NCI-H748 treated with DMSO at 0.1 percent for 48 hours (cell line): ENCODE measurements at regions not wholly inside any gene's neighbourhood (a gene's known extent, or its start where the extent isn't known, plus 50 kb on each side); places are given as distances from the start of the nearest gene placed in this dataset.
A peak's percentile ranks its signal among the peaks of the same experiment; 100 is the strongest.
"Not testable (repeated sequence)": the region's sequence is repeated elsewhere in the genome, so short reads cannot be mapped to it uniquely, and the experiment has no call there.

ENCODE experiments used
- DNase-seq: peaks from one replicate; lab custom pipeline; 2025; lab: John Stamatoyannopoulos, UW

DNA sequence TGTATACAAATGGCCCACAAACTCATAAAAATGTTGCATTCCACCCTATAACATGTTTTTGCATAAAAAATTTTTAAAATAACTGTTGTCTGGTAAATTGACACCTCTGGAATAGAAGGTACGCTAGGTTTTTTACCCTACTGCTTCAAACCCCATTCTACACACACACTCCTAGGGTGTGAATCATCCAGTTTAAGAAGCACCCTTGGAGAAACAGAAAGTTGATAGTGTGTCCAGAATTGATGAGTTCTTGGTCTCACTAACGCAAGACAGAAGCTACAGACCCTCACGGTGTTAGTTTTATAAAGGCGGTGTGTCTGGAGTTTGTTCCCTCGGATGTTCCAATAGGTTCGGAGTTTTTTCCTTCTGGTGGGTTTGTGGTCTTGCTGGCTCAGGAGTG lies 158.5 kb downstream of the KLRB1 start:
- DNase-seq, result no peak

DNA sequence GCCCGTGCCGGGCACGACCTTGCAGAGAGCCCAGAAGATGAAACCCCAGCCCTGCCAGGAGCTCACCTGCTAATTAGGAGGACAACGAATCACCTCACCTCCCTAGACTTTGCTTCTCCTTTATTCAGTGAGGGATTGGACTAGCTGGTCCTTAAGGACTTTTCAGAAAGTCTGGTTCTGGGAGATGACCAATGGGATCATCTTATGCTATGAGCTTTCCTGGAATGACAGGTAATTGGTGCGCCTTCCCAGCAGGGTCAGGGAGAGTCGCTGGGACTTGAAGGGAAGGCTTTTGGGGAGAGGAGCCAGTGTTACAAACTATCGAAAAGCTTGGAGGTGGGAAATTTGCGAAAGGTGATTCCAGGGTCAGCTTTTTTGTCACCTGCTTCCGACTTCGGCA lies 159.1 kb downstream of the KLRB1 start:
- DNase-seq, result not testable (repeated sequence)

DNA sequence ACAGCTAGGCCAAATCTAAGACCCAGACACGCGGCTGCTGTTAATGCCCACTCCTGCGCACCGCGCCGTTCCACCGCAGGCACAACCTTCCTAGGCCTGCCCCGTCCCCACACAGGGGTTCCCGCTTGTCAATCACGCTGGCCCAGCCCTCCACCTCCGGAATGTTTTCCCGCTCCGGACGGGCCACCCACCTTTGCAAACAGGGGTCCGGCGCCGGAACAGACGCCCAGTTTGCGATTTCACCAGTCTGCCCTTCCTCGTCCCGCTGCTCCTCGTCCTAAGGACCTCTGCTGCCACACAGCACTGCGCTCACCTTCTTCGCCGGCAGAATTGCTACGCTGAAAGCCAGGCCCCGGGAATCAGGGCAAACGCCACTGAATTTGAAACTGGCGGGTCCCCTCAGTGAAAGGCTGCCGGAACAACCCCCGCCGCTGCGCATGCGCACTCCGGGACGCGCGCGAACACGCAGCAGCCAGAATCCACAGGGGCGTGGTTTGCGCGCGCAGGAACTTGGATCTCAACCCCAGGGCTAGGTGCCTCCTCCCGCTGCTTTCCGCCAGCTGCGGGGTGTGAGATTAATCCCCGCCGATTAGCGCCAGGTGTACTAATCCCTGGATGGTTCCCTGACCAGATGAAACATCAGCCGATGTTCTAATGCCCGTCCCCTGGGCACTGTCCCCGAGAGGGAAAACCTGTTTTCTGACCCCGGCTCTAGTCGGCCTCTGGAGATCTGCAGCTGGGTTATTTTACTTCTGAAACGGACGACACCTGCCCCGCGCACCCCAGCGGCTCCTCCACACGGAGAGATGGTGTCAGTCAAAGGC lies 159.7 kb downstream of the KLRB1 start:
- DNase-seq, result peak; percentile 52

DNA sequence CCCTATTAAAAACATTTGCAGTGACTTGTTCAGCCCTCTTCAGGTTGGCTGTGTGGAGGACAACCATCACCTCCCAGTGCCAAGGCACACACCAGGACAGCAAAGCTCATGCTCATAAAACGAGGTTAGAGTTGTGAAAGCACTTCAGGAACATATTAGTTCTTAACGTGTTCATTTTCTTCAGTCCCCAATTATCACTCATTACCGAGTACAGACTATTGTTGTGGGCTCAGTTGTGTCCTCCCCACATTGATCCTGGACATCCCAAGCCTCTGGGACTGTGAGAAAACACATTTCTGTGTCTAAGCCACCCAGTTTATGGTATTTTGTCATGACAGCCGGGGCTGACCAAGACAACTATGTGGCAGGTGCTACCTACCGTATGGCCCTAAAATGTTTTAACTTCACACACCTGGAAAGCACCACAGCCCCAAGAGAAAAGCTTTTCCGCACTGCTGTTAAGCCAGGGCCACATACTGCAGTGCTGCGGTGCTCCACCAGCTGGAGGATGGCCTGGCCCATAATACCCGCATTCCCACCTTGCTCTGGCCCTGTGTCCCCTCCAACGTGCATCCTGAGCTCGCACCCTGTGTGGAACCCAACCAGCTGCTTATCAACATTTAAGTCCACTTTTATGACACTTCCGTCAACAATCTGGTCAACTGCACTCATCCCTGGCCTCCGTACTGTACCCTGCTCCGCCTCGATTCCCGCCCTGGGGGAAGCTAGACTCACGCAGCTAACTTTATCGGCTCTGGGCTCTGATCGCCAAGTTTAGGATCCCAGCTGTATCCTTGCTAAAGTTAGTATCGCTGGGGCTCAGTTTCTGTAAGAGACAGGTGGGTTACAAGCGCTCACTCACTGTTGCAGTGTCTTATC lies 160.6 kb downstream of the KLRB1 start:
- not testable (repeated sequence) for DNase-seq

DNA sequence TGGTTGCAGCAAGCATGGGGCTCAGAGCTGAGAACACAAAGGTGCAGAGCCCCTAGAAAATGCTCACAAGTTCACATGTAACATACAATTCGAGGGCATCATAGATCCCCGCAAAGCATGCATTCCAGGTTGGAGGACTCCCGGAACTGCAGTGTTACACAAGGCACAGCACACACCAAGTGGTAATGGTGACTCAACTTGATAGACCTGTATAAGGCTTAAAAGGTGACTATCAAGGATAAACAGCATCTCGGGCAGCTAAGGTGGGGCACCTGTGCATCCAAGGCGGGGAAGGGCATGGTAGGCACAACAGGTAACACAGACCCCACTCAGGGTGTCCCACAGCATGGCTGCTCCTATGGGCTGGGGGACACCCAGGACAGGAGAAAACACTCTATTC lies 167.3 kb downstream of the KLRB1 start:
- not testable (repeated sequence) for DNase-seq

DNA sequence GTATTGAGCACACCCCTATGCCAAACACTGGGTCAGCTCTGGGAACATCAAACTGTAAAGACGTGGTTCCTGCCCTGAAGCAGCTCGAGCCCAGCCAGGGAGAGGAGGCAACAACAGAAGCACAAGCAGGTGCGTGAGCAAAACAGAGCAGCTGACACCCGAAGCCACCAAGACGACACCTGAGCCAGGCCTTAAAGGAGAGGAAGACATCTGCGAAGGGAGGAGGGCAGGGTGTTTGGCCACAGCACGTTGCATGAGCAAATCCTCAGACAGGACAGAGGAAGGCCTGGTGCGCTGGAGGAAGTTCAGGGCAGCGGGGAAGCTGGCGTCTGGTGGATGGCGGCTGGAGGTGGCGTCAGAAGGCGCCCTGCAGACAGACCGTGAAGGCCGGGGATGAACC lies 172.0 kb downstream of the KLRB1 start:
- not testable (repeated sequence) for DNase-seq

DNA sequence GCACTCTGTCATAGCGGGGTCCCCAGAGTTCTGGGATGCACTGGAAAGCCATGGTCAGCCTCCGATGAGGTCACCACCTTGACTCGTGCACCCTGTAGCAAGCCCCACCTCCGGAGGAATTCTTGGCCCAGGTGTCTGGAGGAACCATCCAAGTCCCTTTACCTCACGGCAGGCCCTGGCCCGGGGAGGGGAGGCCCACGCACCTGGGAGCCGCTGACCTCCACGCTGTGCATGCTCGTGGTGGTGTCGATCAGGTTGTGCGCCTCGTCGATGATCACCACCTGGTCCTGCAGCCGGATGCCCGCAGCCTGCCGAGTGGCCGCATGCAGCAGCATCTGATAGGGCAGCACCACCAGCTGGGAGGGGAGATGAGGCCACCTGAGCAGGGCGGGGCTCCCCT lies 177.3 kb downstream of the KLRB1 start:
- not testable (repeated sequence) for DNase-seq

DNA sequence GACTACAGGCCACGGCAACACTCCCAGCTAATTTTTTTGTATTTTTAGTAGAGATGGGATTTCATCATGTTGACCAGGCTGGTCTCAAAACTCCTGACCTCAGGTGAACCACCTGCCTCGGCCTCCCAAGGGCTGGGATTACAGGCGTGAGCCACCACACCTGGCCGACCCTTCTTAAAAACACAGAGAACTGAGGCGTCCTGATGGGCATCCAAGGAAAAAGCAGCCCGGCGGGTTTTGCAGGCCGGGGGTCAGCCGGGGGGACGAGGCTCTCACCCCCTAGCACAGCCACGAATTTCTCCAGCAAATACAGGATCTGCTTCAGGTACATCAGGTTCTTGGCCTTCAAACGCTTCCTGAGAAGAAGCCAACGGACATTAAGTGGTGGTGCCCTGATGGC lies 178.9 kb downstream of the KLRB1 start:
- not testable (repeated sequence) for DNase-seq

DNA sequence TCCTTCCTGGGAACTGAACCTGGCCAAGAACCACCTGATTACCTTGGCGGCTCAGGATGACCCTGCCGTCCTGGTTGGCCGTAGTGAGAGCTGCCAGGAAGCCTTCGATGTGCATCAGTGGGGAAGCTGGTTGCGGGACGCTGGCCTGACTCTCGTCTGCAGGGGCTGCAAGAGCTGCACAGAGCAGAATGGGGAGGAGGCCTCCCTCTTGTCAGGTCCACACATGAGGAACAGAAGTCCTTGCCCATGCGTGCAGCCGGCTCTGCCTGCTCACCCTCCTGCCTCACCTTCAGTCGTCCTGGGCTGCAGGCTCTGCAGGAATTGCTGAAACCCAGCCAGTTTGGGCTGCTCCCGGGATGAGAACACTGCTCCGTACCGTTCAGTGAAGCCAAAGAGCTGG lies 182.3 kb downstream of the KLRB1 start:
- not testable (repeated sequence) for DNase-seq

DNA sequence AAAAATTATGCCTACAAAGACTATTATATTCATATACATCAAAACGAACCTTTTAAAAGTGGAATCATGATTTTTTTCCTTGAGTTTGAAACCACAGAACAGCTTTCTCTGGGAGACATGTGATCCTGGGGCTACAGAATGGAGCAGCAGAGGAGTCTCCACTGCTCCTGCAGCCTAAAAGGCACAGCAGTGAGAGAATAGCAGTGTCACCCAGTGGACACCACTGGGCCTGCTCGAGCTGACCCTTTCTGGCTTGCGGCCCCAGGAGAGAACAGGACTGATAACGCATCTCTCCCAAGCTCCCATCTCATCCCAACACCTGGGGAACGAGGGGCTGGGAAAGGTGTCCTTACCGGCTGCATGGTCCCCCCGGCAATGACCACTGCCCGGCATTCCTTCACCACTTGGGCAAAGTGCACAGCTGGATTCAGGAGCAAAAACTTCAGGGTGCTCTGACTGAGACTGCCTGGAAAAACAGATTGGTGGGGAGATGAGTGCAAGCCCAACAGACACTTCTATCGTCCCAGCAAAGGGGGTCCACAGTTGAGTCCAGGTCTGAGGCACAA lies 183.5 kb downstream of the KLRB1 start:
- not testable (repeated sequence) for DNase-seq

DNA sequence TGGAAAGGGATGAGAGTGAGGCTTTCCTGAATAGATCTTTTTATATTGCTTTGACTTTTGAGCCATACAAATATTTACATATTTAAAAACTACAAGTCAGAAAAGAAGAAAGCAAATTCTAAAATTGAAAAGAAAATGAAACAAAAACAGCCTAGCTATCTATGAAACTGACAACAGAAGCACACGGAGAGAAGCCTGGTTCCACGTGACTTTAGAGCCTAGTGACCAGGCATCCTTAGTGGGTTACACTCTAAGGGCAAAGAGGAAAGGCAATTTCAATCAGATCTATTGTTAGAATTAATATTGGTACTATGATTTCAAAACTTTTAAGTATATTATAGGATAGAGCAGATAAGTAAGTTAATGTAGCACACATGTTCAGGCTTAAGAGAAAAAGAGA lies 185.0 kb downstream of the KLRB1 start:
- not testable (repeated sequence) for DNase-seq

DNA sequence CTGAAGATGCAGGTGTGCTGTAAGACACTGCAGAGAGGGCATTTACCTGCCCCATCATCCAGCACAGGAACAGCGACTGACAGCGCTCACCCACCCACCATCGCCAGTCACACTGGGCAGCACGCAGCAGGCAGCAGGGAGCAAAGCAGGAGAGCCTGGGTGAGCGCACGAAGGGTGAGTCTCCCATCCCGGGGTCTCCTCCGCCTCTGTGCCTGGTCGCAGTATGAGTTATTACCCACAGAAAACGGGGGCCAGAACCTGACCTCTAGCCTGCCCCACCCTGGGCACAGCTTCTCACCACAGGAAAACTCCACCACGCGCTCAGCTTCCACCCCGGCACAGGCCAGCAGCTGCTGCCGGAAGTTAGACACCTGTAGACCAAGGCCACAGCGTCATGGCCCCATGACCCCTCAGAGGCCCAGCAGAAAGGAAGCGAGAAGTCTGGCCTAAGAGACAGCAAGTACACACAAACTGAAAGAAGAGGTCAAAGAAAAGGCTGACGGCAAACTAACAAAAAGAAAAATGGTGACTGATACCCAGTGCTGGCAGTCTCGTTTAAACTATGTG lies 186.1 kb downstream of the KLRB1 start:
- not testable (repeated sequence) for DNase-seq

DNA sequence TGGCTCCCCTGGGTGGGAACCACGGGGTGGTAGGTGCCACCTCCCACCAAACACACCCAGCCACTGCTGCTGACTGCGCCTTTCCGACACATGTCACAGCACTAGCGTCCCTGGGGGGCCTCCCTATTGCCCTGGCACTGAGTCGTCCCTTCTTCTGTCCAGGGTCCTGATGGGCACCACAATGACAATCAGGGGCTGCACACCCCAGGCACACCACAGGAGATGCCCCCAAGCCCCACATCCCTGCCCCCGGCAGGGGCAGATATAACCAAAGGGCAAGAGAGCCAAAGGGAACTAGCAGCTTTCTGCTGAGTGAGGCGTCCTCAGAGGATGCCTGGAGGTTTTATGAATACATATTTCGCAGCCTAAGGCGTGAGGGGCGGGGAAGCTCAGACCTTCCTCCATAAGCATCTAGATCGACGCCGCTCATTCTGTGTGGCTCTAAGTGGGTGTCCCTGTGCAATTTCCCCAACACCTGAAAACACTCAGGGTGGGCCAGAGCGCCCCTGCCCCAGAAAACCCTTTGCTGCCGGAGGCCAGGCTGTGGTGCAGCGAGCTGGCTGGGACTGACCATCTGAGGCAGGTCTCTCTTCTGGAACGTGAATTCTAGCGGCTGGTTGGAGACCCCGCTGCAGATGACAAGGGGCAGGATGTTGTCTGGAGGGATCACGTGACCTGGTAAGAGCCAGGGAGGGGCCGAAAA lies 186.7 kb downstream of the KLRB1 start:
- DNase-seq, result not testable (repeated sequence)

DNA sequence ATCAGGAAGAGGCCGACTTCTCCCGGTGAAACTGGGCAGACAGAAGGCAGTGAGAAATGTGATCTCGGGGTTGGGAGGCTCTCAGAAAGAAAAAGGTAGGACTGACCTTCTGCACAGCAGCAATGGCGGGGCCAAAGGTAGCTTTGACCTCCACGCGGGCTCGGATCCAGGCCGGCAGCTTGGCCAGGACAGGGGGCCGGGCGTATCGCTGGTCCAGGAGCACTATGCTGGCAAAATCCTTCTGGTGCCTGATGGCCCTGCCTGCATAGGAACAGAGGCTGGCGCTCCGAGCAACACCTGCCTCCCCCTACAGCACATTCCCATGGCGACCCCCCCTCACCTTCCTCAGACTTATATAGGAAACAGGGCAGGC lies 189.1 kb downstream of the KLRB1 start:
- not testable (repeated sequence) for DNase-seq

DNA sequence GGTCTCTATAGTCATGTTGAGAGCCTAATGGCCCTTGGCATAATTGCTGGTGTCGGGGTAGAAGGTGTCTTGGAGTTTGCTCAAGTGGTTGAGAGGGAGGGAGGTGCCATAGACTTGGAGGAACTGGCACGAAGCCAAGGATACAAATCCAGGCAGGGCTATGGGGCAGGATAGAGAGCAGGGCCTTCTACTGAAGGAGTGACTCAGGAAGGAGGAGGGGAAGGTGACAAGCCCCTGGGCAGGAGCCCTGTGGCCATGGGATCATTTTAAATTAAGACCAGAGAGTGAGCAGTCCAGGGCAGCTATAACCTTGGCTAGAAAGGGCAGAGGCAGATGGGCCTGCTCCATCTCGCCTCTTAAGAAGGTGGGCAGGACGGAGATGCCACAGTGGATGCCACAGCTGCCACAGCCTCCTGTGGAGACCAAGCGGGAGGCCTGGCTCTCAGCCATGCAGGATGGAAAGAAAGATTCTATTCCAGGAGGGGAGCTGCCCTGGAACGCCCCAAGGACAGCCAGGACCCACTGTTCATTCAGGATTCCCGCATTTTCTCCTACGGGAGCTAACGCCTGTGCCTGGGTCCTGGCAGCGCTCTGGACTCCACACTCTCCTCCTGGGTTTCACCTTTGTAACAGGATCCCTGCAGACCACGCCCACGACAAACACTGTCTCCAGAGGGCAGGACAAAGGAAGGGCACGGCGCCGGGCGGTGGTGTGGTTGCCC lies 189.6 kb downstream of the KLRB1 start:
- not testable (repeated sequence) for DNase-seq

DNA sequence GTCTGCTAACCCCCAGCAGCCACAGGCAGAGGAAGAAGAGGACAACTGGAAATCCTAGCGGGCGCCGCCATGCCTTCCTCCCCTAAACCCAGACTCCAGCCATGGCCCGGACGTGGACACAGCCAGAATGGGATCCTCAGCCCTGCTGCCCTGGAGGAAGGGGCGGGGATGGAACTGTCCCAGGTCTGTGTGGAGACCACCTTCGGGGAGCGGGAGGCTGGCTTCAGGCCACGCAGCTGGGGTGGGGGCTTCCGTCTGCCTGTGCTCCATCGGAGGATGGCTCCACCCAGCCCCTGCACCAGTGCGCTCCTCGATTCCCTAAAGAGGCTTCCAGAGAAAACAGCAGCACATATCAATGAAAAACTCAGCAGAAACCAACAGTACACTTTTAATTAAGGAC lies 190.4 kb downstream of the KLRB1 start:
- not testable (repeated sequence) for DNase-seq

DNA sequence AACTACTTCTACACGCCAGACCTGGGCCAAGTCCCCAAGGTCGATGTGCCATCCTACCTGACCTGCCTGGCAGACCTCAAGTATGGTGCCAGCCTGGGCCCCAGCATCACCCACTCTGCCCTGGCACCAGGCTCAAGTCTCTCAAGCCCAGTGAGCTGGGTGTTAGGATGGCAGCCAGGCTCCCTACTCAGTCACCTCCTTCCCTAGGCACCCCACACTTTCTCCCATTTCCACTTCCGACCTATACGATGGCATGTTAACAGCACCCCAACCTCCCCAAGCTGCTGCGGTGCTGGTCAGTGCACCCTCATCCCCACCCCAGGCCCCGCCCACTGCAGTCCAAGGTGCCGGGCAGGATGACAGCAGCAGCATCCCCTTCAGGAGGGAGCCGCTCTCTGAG lies 191.4 kb downstream of the KLRB1 start:
- DNase-seq, result not testable (repeated sequence)

DNA sequence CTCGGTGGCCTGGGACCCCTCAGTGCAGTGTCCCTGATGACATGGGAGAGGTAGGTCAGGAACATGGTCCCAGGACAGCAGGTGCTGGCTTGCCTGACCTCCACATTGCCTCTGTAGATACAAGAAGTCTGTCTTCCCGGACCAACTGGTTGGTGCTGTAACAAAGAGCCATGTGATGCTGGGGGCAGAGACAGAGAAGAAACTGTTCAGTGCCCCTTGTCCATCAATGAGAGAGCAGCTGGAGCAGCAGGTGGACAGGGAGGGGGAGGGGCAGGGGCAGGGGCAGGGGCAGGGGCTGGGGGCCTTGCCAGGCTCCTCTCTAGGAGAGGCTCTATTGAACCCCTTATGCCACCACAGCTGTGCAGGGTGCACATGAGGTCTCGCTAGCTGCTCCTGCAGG lies 191.8 kb downstream of the KLRB1 start:
- DNase-seq, result not testable (repeated sequence)

DNA sequence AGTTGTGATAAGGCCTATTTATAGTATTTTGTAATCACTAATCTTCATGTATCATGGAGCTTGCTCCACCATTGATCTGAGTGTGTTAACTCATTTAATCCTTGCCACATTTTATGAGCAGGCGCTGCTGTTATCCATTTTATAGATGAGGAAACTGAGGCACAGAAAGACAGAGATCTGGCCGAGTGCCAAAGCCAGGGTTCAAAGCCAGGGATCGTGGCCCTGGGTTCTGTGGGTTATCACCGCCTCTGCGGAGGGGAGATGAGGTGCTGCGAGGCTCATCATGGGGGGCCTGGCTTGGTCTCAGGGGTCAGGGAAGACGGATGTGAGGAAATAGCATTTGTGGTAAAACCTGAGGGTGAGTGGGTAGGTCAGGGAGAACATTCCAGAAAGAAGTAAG lies 193.9 kb downstream of the KLRB1 start:
- not testable (repeated sequence) for DNase-seq

DNA sequence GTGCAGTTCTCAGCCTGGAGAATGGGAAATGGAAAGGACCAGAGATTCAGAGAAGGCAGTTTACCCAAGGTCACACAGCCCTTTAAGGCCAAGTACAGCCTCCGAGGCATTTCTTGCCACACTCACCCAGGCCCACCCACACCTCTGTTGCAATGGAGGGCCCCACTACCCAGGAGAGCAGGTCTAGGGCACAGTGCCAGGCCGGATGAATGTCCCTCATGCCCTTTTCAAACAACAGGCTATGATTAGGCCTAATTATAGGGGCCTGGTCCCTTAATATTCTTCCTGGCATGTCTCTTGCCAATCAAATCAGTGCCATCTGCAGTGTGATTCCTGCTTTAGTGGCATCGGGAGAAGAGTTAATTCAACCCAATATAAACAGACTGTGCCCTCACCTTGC lies 195.3 kb downstream of the KLRB1 start:
- not testable (repeated sequence) for DNase-seq
